ENCODE measurements at regions not wholly inside any gene's neighbourhood (a gene's known extent, or its start where the extent isn't known, plus 50 kb on each side); places are given as distances from the start of the nearest gene placed in this dataset.

- no peak for DNase-seq (ENCODE audit: low spot score)
Measured at GRCh38 chr4:137674066-137674465, 141.8 kb upstream of the PCDH18 start.

DNA sequence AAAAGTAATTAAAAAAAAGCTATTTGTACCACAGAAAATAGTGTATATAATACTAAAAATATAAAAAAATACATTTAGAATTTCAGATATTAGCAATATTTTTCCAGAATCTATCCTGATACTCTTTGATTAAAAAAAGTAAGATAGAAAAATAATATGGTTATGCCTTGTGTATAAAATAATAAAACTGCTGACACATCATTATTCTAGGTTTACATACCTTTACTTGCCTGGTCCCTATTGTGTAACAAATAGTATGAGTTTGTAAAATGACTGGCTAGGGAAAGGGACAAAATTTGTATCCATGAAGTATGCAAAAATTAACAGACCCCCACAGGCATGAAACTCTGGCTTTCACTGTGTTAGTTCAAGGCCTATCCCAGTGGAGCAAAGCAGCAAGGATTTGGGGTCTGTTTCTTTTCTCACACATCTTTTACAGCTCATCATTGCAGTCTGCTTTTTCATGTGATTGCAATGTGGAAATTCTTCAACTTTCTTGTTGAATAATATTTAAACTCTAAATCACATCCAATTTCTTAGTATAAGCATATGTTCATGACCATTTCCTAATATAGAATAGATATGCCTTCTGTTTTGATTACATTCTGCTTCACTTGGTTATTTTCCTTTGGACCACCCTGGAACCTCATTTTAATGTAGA lies 136.7 kb upstream of the PCDH18 start:
- no peak for DNase-seq (ENCODE audit: low spot score)

- peak; percentile 15 for DNase-seq (ENCODE audit: low spot score)
Measured at GRCh38 chr4:137664416-137664815, 132.1 kb upstream of the PCDH18 start.

- DNase-seq (ENCODE audit: low spot score), result peak; percentile 23
Measured at GRCh38 chr4:137664046-137664387, 131.7 kb upstream of the PCDH18 start.

- DNase-seq (ENCODE audit: low spot score), result no peak
Measured at GRCh38 chr4:137663251-137664045, 131.2 kb upstream of the PCDH18 start.

- no peak for DNase-seq (ENCODE audit: low spot score)
Measured at GRCh38 chr4:137661693-137662092, 129.4 kb upstream of the PCDH18 start.

GRCh38 chr4:137660211-137660610 lies 127.9 kb upstream of the PCDH18 start:
- DNase-seq (ENCODE audit: low spot score), result no peak

- peak; percentile 32 for DNase-seq (ENCODE audit: low spot score)
Measured at GRCh38 chr4:137659431-137659830, 127.1 kb upstream of the PCDH18 start.

- DNase-seq (ENCODE audit: low spot score), result no peak
Measured at GRCh38 chr4:137656661-137657060, 124.4 kb upstream of the PCDH18 start.

DNA sequence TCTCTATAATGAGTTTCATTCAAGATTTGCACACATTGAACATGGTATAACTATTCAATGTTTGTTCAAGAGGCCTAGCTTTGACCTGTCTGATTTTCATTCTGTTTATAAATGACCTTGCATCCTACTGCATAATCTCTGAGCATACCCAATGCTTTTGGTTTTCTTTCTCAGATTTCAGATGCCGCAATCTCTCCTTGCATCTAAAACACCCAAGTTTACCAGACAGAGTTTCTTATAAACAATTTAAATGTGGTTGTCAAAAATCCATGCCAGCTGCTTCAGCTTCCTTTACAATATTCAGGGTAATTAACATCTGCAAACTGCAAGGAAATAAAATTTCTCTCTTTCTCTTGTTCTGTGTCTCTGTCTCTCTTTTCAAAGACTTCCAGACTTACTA lies 123.0 kb upstream of the PCDH18 start:
- no peak for DNase-seq (ENCODE audit: low spot score)

- peak; percentile 15 for DNase-seq (ENCODE audit: low spot score)
Measured at GRCh38 chr4:137651128-137651527, 118.8 kb upstream of the PCDH18 start.

- DNase-seq (ENCODE audit: low spot score), result no peak
Measured at GRCh38 chr4:137649711-137650450, 117.6 kb upstream of the PCDH18 start.

DNA sequence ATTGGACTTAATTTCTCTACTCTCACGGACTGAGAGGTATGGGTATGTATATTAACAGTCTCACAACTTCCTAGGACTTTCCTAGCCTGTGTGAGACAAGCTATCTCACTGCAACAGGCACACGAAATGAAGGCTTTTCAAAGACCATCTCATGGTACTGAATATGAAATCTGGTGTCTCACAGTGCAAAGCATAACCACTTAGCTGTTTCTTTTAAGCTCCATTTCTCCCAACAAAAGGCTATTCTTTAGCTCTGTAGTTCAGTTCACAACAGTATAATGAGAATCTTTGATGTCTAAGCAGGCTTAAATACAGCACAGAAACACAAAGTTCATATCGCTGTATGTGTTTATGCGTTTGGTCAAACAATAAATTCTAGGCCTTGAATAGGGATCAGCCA lies 116.2 kb upstream of the PCDH18 start:
- no peak for DNase-seq (ENCODE audit: low spot score)

DNA sequence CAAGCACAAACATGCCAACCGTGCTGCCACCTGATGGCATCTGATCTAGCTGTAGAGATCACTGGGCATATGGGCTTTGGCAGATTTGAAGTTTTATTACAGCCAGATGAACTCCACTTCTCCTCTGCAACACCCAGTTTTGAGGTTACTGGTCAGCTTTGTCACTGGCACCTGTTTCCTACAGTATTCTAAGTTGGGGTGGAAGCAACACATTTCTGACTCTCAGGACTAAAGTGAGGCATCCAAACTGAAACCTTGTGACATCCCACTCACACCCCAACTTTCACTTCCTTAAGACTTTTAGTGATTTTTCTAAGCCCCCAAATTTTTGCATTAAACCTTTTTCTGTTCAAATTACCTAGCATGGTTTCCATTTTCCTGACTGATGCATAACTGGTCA lies 115.1 kb upstream of the PCDH18 start:
- no peak for DNase-seq (ENCODE audit: low spot score)

DNA sequence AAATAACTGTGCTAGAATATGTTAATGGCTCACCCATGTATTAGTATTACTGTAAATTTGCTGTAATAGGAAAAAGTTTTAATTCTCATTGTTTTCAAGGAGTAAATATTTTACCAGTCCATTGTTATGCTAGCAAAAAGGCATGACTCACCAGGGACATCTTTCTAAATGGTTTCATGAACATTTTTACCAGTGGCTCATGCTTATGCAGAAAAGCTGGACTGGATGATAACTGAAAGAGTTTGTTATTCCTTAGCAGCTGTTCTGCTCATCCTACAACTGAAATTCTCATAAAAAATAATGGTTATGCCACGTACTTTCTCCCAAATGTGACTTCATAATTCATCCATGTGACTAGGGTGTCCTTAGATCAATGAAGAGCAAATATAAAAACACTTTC lies 111.9 kb upstream of the PCDH18 start:
- DNase-seq (ENCODE audit: low spot score), result peak; percentile 46

- DNase-seq (ENCODE audit: low spot score), result peak; percentile 61
Measured at GRCh38 chr4:137641544-137641943, 109.2 kb upstream of the PCDH18 start.

DNA sequence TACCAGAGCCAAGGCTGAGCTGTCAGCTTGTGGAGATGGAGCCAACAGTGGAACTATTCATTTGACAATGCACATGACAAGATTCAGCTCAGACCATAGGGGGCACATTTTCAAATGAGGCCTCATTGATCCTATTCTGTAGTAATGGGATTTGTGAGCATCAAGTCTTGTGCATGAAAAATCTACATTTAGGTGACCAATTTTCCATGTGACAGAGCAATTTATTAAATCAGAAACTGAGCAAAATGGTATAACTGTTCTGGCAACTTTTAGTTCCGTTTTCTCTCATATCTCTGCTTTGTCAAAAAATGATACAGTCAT lies 108.5 kb upstream of the PCDH18 start:
- DNase-seq (ENCODE audit: low spot score), result no peak

DNA sequence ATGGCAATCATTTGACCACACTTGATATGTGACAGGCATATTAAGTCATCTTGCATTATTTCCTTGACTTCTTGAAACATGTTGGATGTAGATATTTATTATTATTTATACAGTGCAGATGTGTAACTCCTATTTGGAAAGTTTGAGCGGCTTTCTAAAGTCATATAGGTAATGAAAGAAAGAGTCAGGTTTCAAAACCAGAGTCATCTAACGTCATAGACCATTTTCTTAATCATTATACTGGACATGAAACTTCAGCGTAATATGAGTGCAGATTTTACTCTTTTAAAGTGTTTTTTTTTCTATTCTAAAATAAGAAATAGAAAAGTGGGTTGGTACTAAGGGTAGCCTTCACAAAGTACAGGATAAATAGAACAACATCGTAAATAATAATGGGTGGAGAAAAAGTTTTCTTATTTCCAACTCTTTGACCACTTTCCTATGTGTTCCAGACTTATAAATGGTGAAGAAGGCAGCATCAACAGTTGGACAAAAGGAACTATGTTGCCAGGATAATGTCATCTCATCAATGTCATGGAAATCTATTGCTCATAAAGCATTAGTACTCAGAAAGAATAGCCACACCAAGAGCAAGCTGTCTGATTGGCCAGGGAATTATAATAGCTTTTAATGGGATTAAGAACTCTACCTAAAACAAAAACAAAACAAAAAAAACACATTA lies 108.0 kb upstream of the PCDH18 start:
- DNase-seq (ENCODE audit: low spot score), result no peak

DNA sequence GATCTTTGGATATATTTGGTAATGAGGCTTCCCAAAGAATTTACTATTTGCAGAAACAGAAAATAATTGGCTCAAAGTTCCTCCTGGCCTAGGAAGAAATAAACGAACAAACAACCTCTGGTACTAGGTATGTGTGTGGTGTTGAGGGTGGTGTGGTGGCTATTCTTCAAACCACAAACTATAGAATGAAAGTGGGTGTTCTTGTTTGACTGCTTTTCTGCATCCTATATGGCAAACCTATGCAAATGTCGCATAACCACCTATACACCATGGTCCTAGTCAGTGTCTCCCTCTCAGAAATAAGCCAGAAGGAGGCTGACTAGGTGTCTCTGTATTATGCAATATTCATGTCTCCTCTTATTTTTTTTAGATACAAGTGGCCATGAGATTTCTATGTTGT lies 106.6 kb upstream of the PCDH18 start:
- DNase-seq (ENCODE audit: low spot score), result no peak

DNA sequence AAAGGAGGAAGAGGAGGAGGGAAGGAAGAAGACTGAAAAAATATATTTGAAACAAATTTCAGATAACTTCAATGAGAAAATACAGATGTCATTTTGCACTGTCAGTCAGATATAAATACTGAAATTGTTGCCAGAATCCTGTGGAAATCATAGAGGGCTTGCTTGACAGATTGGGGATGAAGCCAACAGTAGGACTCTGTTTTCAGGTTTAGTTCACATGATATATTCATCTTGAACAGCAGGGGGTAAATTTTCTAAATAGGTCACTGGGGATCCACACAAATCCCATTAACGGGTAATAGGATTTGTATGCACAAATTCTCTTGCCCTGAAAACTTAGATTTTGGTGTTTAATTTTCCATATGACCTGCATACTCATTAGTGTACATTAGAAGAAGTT lies 103.3 kb upstream of the PCDH18 start:
- no peak for DNase-seq (ENCODE audit: low spot score)

GRCh38 chr4:137635108-137635507 lies 102.8 kb upstream of the PCDH18 start:
- DNase-seq (ENCODE audit: low spot score), result peak; percentile 29

GRCh38 chr4:137632842-137633241 lies 100.5 kb upstream of the PCDH18 start:
- DNase-seq (ENCODE audit: low spot score), result no peak

- DNase-seq (ENCODE audit: low spot score), result no peak
Measured at GRCh38 chr4:137631605-137632004, 99.3 kb upstream of the PCDH18 start.
